Testis (tissue), 2 donors: ENCODE measurements at regions not wholly inside any gene's neighbourhood (a gene's known extent, or its start where the extent isn't known, plus 50 kb on each side); places are given as distances from the start of the nearest gene placed in this dataset.

Source experiments
- DNase-seq: peaks from one replicate; pipeline ENCODE4 v3.0.0-alpha.2; 2019
- H3K27ac ChIP-seq, 2 donors: fragments of 200-600 bp; sonication (generic); one replicate each; pipeline ENCODE4 v1.5.1; 2019
- H3K27me3 ChIP-seq: fragments of 200-600 bp; sonication (generic); one replicate; pipeline ENCODE4 v1.5.1; 2019
- H3K36me3 ChIP-seq: fragments of 200-600 bp; sonication (generic); one replicate; pipeline ENCODE4 v1.5.1; 2017; ENCODE audit warnings: low read depth; ENCODE audit errors: missing control alignments
- H3K4me1 ChIP-seq: fragments of 200-600 bp; sonication (generic); one replicate; pipeline ENCODE4 v1.5.1; 2019
- H3K4me3 ChIP-seq, 2 donors: fragments of 200-600 bp; sonication (generic); one replicate each; pipeline ENCODE4 v1.5.1; 2017 to 2019
- H3K9me3 ChIP-seq: fragments of 200-600 bp; sonication (generic); one replicate; pipeline ENCODE4 v1.5.1; 2017
- POLR2A ChIP-seq: fragments of 450-650 bp; IDR thresholded peaks from one replicate; pipeline ENCODE4 v1.6.1; 2017; ENCODE audit warnings: antibody characterized with exemption, mild to moderate bottlenecking, moderate library complexity
- WGBS, 2 donors: methylation state at CpG; one replicate each; pipeline ENCODE4 v1.1.5; 2018; 5-methylcytosine and 5-hydroxymethylcytosine counted together
- intact Hi-C: fragments of 100-400 bp; cut with DNase I; formaldehyde crosslinking; loops from one replicate; pipeline ENCODE4 v1.15.1; 2023; ENCODE audit warnings: low total_unique reads
- TF ChIP-seq, protein P1 (sequence below), 3 experiments: fragments of 450-650 bp in 2 of 3; fragments of 200-600 bp in 1 of 3; sonication (generic) in 1 of 3; IDR thresholded peaks; one replicate each; pipeline ENCODE4 v1.5.1; 2016 to 2019; ENCODE audit warnings: antibody characterized with exemption in 3 of 3, mild to moderate bottlenecking in 2 of 3, moderate library complexity in 1 of 3

DNA sequence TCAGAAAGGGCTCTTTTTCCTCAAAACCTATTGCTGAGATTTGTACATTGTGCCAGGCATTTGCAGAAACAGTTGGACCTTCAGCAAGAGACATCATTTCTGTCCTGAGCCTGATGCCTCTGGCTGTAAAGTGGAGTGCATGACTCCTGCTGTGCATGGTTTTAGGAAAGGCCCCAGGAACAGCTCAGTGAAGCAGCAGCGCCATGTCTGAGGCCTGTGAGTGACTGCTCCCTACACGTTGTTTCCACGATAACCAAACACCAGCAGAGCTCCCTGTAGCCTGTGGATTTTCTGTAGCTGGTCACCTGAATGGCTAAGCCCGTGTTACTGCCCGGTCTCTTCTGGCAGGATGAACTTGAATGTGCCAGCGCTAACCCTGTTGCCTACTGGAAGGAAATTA is 232.5 kb downstream of the TFAP2C start:
- Histone ChIP-seq H3K27ac (no peak overlapping the region), H3K36me3 (no peaks in the 10 kb centered on the region), H3K4me3 (no peak overlapping the region), H3K27me3 (no peaks in the 10 kb centered on the region), H3K4me1 (no peaks in the 10 kb centered on the region), H3K9me3 (no peaks in the 10 kb centered on the region)
- intact Hi-C loops: no loop called here
- DNase-seq: no peak
- WGBS, 2 donors: 50 to 60% methylated on average over 6 of the region's 6 CpGs
- no peak for TF ChIP-seq POLR2A
- TF ChIP-seq, protein P1, sequence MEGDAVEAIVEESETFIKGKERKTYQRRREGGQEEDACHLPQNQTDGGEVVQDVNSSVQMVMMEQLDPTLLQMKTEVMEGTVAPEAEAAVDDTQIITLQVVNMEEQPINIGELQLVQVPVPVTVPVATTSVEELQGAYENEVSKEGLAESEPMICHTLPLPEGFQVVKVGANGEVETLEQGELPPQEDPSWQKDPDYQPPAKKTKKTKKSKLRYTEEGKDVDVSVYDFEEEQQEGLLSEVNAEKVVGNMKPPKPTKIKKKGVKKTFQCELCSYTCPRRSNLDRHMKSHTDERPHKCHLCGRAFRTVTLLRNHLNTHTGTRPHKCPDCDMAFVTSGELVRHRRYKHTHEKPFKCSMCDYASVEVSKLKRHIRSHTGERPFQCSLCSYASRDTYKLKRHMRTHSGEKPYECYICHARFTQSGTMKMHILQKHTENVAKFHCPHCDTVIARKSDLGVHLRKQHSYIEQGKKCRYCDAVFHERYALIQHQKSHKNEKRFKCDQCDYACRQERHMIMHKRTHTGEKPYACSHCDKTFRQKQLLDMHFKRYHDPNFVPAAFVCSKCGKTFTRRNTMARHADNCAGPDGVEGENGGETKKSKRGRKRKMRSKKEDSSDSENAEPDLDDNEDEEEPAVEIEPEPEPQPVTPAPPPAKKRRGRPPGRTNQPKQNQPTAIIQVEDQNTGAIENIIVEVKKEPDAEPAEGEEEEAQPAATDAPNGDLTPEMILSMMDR (IDR thresholded peaks at IDR 0.05): no peak

DNA sequence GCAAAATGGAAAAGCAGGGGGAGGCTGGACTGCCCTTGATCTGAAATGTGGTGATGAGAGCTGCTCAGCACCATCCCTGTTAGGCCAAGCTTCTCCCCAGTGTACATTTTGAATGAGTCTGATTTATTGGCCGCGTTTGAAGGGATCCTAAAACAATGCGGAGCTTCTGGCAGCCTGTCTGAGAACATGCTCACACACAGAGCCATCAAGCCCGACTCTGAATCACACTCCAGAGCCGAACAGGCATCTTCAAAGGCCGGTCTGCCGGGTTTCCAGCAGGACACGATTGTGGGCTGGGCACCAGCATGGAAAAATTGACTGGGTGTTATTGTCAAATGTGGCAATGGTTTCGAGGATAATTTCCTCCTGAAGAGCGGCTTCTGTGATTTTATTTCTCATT is 235.9 kb downstream of the TFAP2C start:
- intact Hi-C loops: no loop called here
- Histone ChIP-seq H3K9me3 (no peaks in the 10 kb centered on the region), H3K36me3 (no peaks in the 10 kb centered on the region), H3K4me1 (no peaks in the 10 kb centered on the region), H3K27ac (no peak overlapping the region), H3K27me3 (no peaks in the 10 kb centered on the region), H3K4me3 (no peak overlapping the region)
- no peak for DNase-seq
- TF ChIP-seq, protein P1 (IDR thresholded peaks at IDR 0.05): no peak
- no peak for TF ChIP-seq POLR2A
- WGBS, 2 donors: 57 to 62% methylated on average over 10 of the region's 10 CpGs

DNA sequence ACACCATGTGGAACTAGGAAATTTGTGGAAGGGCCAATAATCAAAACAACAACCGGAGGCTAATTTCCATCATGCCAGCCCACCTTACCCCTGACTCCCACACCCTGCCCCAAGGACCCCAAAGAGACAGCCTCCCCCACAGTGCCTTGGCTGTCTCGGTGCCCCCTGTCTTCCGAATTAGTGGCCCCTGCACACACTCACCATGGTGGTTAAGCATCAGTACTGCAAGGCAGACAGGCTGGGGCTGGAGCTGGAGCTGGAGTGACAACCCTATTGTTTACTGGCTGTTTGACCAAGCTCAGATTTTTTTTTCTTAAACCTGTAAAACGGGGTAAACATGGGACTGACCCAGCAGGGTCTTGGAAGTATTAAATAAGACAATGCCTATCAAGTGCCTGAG is 238.0 kb downstream of the TFAP2C start:
- WGBS, 2 donors: 78 to 79% methylated on average over 4 of the region's 4 CpGs
- Histone ChIP-seq H3K4me3 (no peak overlapping the region), H3K27ac (no peak overlapping the region), H3K9me3 (no peaks in the 10 kb centered on the region), H3K4me1 (no peaks in the 10 kb centered on the region), H3K27me3 (no peaks in the 10 kb centered on the region), H3K36me3 (no peaks in the 10 kb centered on the region)
- intact Hi-C loops: no loop called here
- DNase-seq: no peak
- TF ChIP-seq, protein P1 (IDR thresholded peaks at IDR 0.05): no peak
- no peak for TF ChIP-seq POLR2A

DNA sequence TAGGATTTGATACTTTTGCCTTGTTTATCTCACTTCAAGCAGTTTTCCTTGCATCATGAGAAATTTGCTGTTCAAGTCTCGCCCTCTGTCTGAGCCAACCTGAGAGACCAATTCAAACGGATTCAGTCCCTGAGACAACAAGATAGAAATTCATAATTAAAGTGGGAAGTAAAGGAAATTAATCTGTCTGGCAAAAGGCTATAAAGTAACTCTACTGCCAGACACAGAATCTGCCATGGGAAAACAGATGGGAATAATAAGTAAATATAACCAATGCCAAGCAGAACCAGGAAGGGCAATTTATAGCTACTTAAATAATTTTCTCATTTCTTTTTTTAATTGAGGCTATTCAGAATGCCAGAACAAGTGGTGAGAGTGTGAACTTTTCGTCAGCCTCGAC is 239.6 kb downstream of the TFAP2C start:
- H3K36me3 ChIP-seq: no peaks in the 10 kb centered on the region
- 83 to 84% methylated on average over 4 of the region's 4 CpGs for WGBS, 2 donors
- H3K9me3 ChIP-seq: no peaks in the 10 kb centered on the region
- H3K4me3 ChIP-seq: no peak overlapping the region
- no peak for DNase-seq
- intact Hi-C loops: no loop called here
- H3K27me3 ChIP-seq: no peaks in the 10 kb centered on the region
- TF ChIP-seq, protein P1 (IDR thresholded peaks at IDR 0.05): no peak
- TF ChIP-seq POLR2A: no peak
- no peaks in the 10 kb centered on the region for H3K4me1 ChIP-seq
- no peak overlapping the region for H3K27ac ChIP-seq

DNA sequence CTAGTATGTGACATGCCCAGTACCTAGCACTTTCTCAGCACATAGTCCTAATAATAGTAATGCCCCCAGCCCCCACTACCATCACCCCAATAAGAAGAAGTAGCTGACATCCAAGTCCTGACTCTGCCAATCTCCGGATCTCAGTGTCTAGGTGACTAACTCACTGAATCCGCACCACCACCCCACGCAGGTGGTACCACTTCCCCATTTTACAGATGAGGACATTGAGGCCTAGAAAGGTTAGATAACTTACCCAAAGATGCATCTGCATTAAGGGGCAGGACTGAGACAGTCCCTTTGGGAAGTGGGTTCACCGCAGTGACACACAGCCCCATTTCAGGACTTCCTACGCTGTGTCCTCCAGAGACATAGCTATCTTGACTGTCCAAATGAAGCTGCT is 241.2 kb downstream of the TFAP2C start:
- no peak for TF ChIP-seq POLR2A
- TF ChIP-seq, protein P1 (IDR thresholded peaks at IDR 0.05): no peak
- 97 to 98% methylated on average over 5 of the region's 5 CpGs for WGBS, 2 donors
- intact Hi-C loops: no loop called here
- Histone ChIP-seq H3K4me1 (no peaks in the 10 kb centered on the region), H3K27ac (no peak overlapping the region), H3K27me3 (no peaks in the 10 kb centered on the region), H3K36me3 (no peaks in the 10 kb centered on the region), H3K4me3 (no peak overlapping the region), H3K9me3 (no peaks in the 10 kb centered on the region)
- no peak for DNase-seq
